ENCODE measurements at regions not wholly inside any gene's neighbourhood (a gene's known extent, or its start where the extent isn't known, plus 50 kb on each side); places are given as distances from the start of the nearest gene placed in this dataset.

DNA sequence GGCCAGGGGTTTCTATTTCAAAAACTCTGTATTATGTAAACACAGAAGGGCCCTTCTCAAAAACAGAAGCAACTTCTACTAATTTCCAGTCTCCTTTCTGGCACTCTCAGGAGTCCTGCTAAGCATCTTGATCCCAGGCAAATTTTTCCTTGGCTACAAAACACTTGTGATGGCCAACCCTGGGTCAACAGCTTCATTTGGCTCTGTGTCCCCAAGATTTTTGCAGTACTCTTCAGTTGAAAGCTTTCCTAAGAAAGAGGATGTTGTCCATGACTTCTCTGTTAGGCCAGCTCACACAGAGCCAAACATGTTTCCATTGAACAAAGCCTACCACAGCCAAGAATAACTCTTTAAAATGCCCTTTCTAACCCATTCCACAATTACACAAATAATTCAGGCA is 99.0 kb upstream of the EGR2 start:
- no peaks in the 10 kb centered on the region for H3K9me3 ChIP-seq
- H3K27me3 ChIP-seq = no peaks in the 10 kb centered on the region
- H3K4me1 ChIP-seq = peaks cover 0 to 19% (median 7%) of the 10 kb centered on the region in 4 donors
- intact Hi-C loops (cut with DNase I; ENCODE audit: low total_unique reads) = no loop called here
- TF ChIP-seq, protein P1, sequence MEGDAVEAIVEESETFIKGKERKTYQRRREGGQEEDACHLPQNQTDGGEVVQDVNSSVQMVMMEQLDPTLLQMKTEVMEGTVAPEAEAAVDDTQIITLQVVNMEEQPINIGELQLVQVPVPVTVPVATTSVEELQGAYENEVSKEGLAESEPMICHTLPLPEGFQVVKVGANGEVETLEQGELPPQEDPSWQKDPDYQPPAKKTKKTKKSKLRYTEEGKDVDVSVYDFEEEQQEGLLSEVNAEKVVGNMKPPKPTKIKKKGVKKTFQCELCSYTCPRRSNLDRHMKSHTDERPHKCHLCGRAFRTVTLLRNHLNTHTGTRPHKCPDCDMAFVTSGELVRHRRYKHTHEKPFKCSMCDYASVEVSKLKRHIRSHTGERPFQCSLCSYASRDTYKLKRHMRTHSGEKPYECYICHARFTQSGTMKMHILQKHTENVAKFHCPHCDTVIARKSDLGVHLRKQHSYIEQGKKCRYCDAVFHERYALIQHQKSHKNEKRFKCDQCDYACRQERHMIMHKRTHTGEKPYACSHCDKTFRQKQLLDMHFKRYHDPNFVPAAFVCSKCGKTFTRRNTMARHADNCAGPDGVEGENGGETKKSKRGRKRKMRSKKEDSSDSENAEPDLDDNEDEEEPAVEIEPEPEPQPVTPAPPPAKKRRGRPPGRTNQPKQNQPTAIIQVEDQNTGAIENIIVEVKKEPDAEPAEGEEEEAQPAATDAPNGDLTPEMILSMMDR (IDR thresholded peaks at IDR 0.05) = no peak
- no peaks in the 10 kb centered on the region for H3K36me3 ChIP-seq
- DNase-seq = no peak
- H3K4me3 ChIP-seq = no peak overlapping the region
- no peak overlapping the region for H3K27ac ChIP-seq

DNA sequence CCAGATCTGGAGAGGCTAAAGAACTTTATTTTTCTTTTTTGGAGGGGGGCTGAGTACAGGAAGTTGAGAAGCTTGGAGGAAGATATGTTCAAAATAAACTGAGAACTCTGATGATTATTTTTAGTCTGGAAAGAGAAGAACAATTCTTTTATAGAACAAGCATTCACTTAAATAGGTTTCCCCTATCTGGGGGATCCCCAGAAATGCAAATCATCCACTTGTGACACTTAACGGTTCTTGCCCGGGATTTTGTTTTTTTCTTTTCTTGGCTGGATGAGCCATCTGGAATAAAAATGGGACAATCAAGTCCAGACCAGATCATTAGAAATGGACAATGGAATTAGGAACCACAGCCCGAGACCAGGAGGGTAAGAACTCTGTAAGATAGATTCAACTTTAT is 95.9 kb upstream of the EGR2 start:
- no peak for DNase-seq
- Histone ChIP-seq H3K4me3 (no peak overlapping the region), H3K9me3 (no peaks in the 10 kb centered on the region), H3K4me1 (peaks cover 0 to 19% (median 7%) of the 10 kb centered on the region in 4 donors), H3K36me3 (no peaks in the 10 kb centered on the region), H3K27me3 (no peaks in the 10 kb centered on the region), H3K27ac (no peak overlapping the region)
- intact Hi-C loops (cut with DNase I; ENCODE audit: low total_unique reads) = no loop called here
- TF ChIP-seq, protein P1 (IDR thresholded peaks at IDR 0.05) = no peak

DNA sequence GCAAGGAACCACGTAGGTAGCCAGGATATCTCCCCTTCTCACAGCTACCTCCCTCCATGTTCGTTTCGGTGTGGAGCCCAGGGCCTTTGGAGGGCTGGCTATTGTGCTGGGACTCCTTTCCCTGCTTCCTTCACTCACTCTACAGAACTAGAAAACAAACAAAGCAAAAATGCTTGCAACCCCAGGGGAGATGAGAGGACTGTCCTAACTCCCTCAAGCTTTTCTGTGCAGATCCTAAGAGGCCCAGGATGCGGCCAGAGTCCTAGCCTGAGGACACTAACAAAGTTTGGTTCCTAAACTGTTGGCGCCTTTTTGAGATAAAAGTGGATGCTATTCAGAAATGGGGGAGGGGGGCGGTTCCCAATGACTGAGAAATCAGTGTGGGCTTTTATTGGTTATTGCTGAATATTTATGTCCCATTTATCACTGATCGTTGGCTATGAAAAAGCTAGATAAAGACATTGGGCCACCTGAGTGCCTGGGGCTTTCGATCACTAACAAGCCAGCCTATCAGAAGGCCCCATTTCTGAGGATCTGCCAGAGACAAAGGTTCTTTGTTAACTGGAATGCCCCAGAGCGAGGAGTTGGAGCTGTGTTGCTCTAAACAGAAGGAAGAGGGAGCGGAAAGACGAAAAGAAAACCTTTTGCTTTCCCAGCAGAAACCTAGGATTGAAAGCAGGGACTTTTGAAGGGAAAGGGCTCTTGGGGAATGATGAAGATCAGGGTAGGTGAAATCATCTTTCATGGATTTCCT is 95.2 kb upstream of the EGR2 start:
- intact Hi-C loops (cut with DNase I; ENCODE audit: low total_unique reads) = no loop called here
- Histone ChIP-seq H3K27me3 (no peaks in the 10 kb centered on the region), H3K27ac (no peak overlapping the region), H3K4me1 (peaks cover 0 to 19% (median 7%) of the 10 kb centered on the region in 4 donors), H3K36me3 (no peaks in the 10 kb centered on the region), H3K4me3 (no peak overlapping the region), H3K9me3 (no peaks in the 10 kb centered on the region)
- DNase-seq = no peak
- TF ChIP-seq, protein P1 (IDR thresholded peaks at IDR 0.05) = no peak

DNA sequence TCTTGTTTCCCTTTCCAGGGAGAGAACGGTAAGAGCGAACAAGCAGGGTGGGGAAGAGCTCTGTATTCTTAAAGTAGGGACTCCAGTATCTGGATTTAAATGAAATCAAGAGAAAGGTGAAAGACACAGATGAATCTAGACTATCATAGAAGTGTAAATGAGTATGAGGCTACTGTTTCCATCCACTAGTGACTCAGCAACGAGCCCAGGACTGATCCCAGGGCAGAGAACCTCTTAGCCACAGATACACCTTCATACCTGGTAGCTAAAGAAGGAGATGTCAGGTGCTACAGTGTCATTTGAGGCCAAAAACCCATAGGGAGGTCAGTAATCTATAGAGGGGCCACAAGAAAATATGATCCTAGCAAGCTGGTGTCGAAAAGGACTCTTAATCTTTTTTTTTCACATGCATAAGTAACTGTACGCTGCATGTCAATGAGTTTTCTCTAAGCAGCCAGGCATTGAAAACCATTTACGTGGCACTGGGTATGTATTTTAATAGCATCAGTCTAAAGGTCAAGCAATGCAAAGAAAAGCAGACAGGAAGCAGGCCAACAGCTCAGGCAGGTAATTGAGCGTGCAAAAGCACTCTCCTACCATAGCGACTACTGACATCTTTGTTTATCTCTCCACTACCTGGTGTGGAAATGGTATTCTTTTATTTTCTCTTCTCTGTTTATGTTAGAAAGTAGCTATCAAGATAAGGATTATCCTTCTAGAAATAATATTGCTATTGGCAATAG is 91.5 kb upstream of the EGR2 start:
- Histone ChIP-seq H3K4me3 (no peak overlapping the region), H3K4me1 (no peaks in the 10 kb centered on the region), H3K27me3 (no peaks in the 10 kb centered on the region), H3K27ac (no peak overlapping the region), H3K36me3 (no peaks in the 10 kb centered on the region), H3K9me3 (no peaks in the 10 kb centered on the region)
- TF ChIP-seq, protein P1 (IDR thresholded peaks at IDR 0.05) = no peak
- DNase-seq = no peak
- intact Hi-C loops (cut with DNase I; ENCODE audit: low total_unique reads) = no loop called here

DNA sequence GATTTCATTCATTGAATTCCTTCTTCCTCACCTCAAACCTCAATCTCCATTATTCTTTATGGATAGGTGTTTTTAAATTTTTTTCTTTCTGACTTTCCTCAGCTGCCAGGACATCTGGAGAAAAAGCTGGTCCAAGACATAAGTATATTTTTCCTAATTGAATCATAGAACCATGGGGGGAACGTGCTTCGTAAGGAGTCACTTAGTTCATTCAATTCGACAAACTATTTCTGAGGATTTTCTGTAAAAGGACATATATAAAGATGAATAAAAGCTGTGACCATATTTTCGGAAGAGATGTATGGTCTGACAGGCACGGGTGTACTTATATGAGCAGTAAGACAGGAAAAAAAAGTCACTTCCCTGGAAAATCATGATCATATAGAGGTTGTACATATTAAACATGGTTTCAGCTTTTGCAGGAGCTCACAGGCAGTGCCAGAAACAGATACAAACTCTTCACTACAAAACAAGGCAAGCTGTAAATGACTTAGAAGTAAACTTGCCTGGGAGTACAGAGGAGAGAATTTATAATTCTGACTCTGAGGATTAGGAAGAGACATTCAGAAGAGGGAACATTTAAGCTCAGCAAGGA is 88.2 kb upstream of the EGR2 start:
- TF ChIP-seq, protein P1 (IDR thresholded peaks at IDR 0.05) = no peak
- intact Hi-C loops (cut with DNase I; ENCODE audit: low total_unique reads) = no loop called here

More for the DNA sequence above, 88.2 kb upstream of the EGR2 start:
- Histone ChIP-seq H3K27ac (no peak overlapping the region), H3K27me3 (no peaks in the 10 kb centered on the region), H3K36me3 (no peaks in the 10 kb centered on the region), H3K9me3 (no peaks in the 10 kb centered on the region), H3K4me1 (no peaks in the 10 kb centered on the region), H3K4me3 (no peak overlapping the region)
- no peak for DNase-seq

Measured in tibial artery (tissue), 4 donors.